A549 (cell line): ENCODE measurements at regions not wholly inside any gene's neighbourhood (a gene's known extent, or its start where the extent isn't known, plus 50 kb on each side); places are given as distances from the start of the nearest gene placed in this dataset.

Source experiments
- ATAC-seq, 2 experiments: fragments of 200-7000 bp in 1 of 2; fragments of >200 bp in 1 of 2; cut with Nextera tagmentation in 1 of 2; cut with Tn5 transposase in 1 of 2; 3 replicates each; pipeline versions ENCODE4 v1.8.0 to v1.9.1; 2018 to 2020; ENCODE audit warnings: mild to moderate bottlenecking in 1 of 2, moderate library complexity in 1 of 2
- CTCF ChIA-PET: fragments of 300-600 bp; sonication (Branson Sonifier 250); formaldehyde crosslinking; extraction: SDS; loops from one replicate; lab custom pipeline; 2021; ENCODE audit warnings: antibody characterized with exemption, inconsistent platforms; lab: Yijun Ruan, JAX
- POLR2A ChIA-PET: fragments of 350-600 bp; formaldehyde crosslinking; extraction: SDS; loops from one replicate; lab custom pipeline; 2021; ENCODE audit warnings: antibody characterized with exemption, inconsistent platforms; lab: Yijun Ruan, JAX
- DNase-seq, 2 experiments: peaks; one replicate each; pipeline versions ENCODE4 v3.0.0 to v3.0.0-alpha.2; 2011 to 2016; ENCODE audit warnings: low read depth in 1 of 2, low spot score in 1 of 2
- FAIRE-seq: peaks from 2 replicates; lab custom pipeline; 2011; peaks lifted over from hg19 to GRCh38; lab: Jason Lieb, UNC
- H3K27ac ChIP-seq, 2 experiments: fragments of >200 bp; sonication (Bioruptor Twin); formaldehyde crosslinking; 3 replicates each; pipeline ENCODE4 v1.5.1; 2016 to 2017
- H3K4me1 ChIP-seq: fragments of >200 bp; sonication (Bioruptor Twin); formaldehyde crosslinking; 3 replicates; pipeline ENCODE4 v1.6.1; 2016
- H3K4me2 ChIP-seq: fragments of >200 bp; sonication (Bioruptor Twin); formaldehyde crosslinking; 3 replicates; pipeline ENCODE4 v1.6.1; 2016
- H3K4me3 ChIP-seq: fragments of >200 bp; sonication (Bioruptor Twin); formaldehyde crosslinking; 3 replicates; pipeline ENCODE4 v1.5.1; 2016
- H3K9me3 ChIP-seq: fragments of >200 bp; sonication (Bioruptor Twin); formaldehyde crosslinking; 3 replicates; pipeline ENCODE4 v1.6.1; 2016
- CBX8 ChIP-seq: fragments of 200-600 bp; sonication (generic); IDR thresholded peaks from 2 replicates; pipeline ENCODE4 v1.6.1; 2016
- CEBPB ChIP-seq, 2 experiments: fragments of >200 bp in 1 of 2; sonication (Bioruptor Twin) in 1 of 2; formaldehyde crosslinking in 1 of 2; IDR thresholded peaks; 2 replicates each; pipeline ENCODE4 v1.6.1; 2012 to 2016
- CTCF ChIP-seq: fragments of >200 bp; sonication (Bioruptor Twin); formaldehyde crosslinking; IDR thresholded peaks from 3 replicates; pipeline ENCODE4 v1.5.1; 2016
- FOSL2 ChIP-seq, 2 experiments: fragments of 450-650 bp in 1 of 2; fragments of >200 bp in 1 of 2; sonication (Bioruptor Twin) in 1 of 2; formaldehyde crosslinking; IDR thresholded peaks; 2 replicates each; pipeline versions ENCODE4 v1.5.0 to v1.6.1; 2016 to 2020; ENCODE audit warnings: mild to moderate bottlenecking in 1 of 2, moderate library complexity in 1 of 2
- FOXS1 ChIP-seq: fragments of 250-450 bp; sonication (Bioruptor Pico); IDR thresholded peaks from 2 replicates; pipeline ENCODE4 v1.5.0; 2020; ENCODE audit warnings: mild to moderate bottlenecking, moderate library complexity
- HMGXB4 ChIP-seq: fragments of 250-450 bp; sonication (Bioruptor Pico); IDR thresholded peaks from 2 replicates; pipeline ENCODE4 v1.5.0; 2021; ENCODE audit warnings: mild to moderate bottlenecking, moderate library complexity, borderline replicate concordance
- JUN ChIP-seq, 2 experiments: fragments of >200 bp; sonication (Bioruptor Twin); formaldehyde crosslinking; IDR thresholded peaks; 2 replicates in 1 of 2; 3 replicates in 1 of 2; pipeline ENCODE4 v1.6.1; 2016 to 2017
- JUNB ChIP-seq: fragments of >200 bp; sonication (Bioruptor Twin); formaldehyde crosslinking; IDR thresholded peaks from 2 replicates; pipeline ENCODE4 v1.6.1; 2016
- MYC ChIP-seq: IDR thresholded peaks from 2 replicates; pipeline ENCODE4 v1.6.1; 2012; ENCODE audit warnings: mild to moderate bottlenecking, inconsistent platforms, low read length, improper control_type of control experiment, borderline replicate concordance
- NPAS2 ChIP-seq: fragments of 250-450 bp; sonication (Bioruptor Pico); IDR thresholded peaks from 2 replicates; pipeline ENCODE4 v1.8.0; 2022; ENCODE audit warnings: mild to moderate bottlenecking, moderate library complexity, borderline replicate concordance
- PBX3 ChIP-seq: IDR thresholded peaks from 2 replicates; pipeline ENCODE4 v1.6.1; 2012
- RAD21 ChIP-seq, 2 experiments: fragments of >200 bp in 1 of 2; sonication (Bioruptor Twin) in 1 of 2; formaldehyde crosslinking in 1 of 2; IDR thresholded peaks in 1 of 2; conservative IDR thresholded peaks in 1 of 2; 2 replicates in 1 of 2; 3 replicates in 1 of 2; pipeline ENCODE4 v1.6.1; 2012 to 2018; ENCODE audit warnings: inconsistent platforms in 1 of 2
- RCOR1 ChIP-seq: fragments of 150-350 bp; IDR thresholded peaks from 2 replicates; pipeline ENCODE4 v1.6.1; 2014; ENCODE audit warnings: antibody characterized with exemption, low read length, low read depth
- REST ChIP-seq: fragments of 200-600 bp; sonication (generic); IDR thresholded peaks from 2 replicates; pipeline ENCODE4 v1.6.1; 2016; ENCODE audit warnings: antibody characterized with exemption, mild to moderate bottlenecking, moderate library complexity
- RFX5 ChIP-seq: fragments of 450-650 bp; IDR thresholded peaks from 2 replicates; pipeline ENCODE4 v1.7.1; 2014; ENCODE audit warnings: antibody characterized with exemption, mild to moderate bottlenecking, moderate library complexity
- SREBF2 ChIP-seq: fragments of 450-650 bp; IDR thresholded peaks from 2 replicates; pipeline ENCODE4 v1.6.1; 2014; ENCODE audit warnings: mild to moderate bottlenecking, moderate library complexity
- TFCP2L1 ChIP-seq: fragments of 250-450 bp; sonication (Bioruptor Pico); IDR thresholded peaks from 2 replicates; pipeline ENCODE4 v1.5.0; 2021; ENCODE audit warnings: mild to moderate bottlenecking
- TP53 ChIP-seq: fragments of 250-450 bp; sonication (Bioruptor Pico); IDR thresholded peaks from 2 replicates; pipeline ENCODE4 v1.5.0; 2021; ENCODE audit warnings: mild to moderate bottlenecking, moderate library complexity
- ZC3H11A ChIP-seq: fragments of 450-650 bp; IDR thresholded peaks from 2 replicates; pipeline ENCODE4 v1.6.1; 2014; ENCODE audit warnings: antibody characterized with exemption, mild to moderate bottlenecking
- WGBS: methylation state at CpG from one replicate; pipeline ENCODE4 v1.1.6; 2017; ENCODE audit errors: missing lambda C conversion rate; 5-methylcytosine and 5-hydroxymethylcytosine counted together

GRCh38 chr20:50295345-50295744 lies 104.7 kb downstream of the CEBPB start:
- no peak for ATAC-seq
- no peak for DNase-seq
- no peak overlapping the region for H3K4me3 ChIP-seq
- TF ChIP-seq SREBF2 (no peak), CTCF (no peak), HMGXB4 (CRISPR knock-in tag) (no peak), RCOR1 (no peak), RAD21 (conservative IDR thresholded peaks at IDR 0.05 in 1 of 2, IDR thresholded peaks at IDR 0.05 in 1 of 2) (no peak)
- TF ChIP-seq, all 56 proteins: peak for 0
- ChIA-PET CTCF (interaction anchor here (1.5 to 2.3 kb wide), 4 partner anchors 10 to 25 kb away, joined by 3 to 9 read pairs (median 8); no protein-coding TSS in a partner anchor), POLR2A (interaction anchor here (0.5 kb wide), 1 partner anchor 541 kb away, joined by 4 read pairs; no protein-coding TSS in a partner anchor)
- WGBS, result 84% methylated on average over 5 of the region's 5 CpGs
- Histone ChIP-seq H3K27ac (peak overlapping the region; percentile 96), H3K9me3 (no peaks in the 10 kb centered on the region), H3K4me1 (peaks cover 72% of the 10 kb centered on the region), H3K4me2 (no peak overlapping the region)
- no peak for FAIRE-seq

- ChIA-PET CTCF (interaction anchor here (1.5 to 2.3 kb wide), 4 partner anchors 9 to 25 kb away, joined by 3 to 9 read pairs (median 8); no protein-coding TSS in a partner anchor), POLR2A (interaction anchor here (0.5 kb wide), 1 partner anchor 540 kb away, joined by 4 read pairs; no protein-coding TSS in a partner anchor)
- DNase-seq (no peak), FAIRE-seq (no peak), ATAC-seq (no peak)
- H3K4me1 ChIP-seq, result peaks cover 67% of the 10 kb centered on the region
- H3K9me3 ChIP-seq, result no peaks in the 10 kb centered on the region
- no peak overlapping the region for H3K4me3 ChIP-seq
- WGBS, result 84% methylated on average over 8 of the region's 20 CpGs
- no peak for TF ChIP-seq JUN (IDR thresholded peaks at IDR 0.05)
- TF ChIP-seq ZC3H11A, result no peak
- no peak for TF ChIP-seq REST
- TF ChIP-seq RFX5, result no peak
- TF ChIP-seq MYC, result no peak
- TF ChIP-seq FOSL2 (IDR thresholded peaks at IDR 0.05), result no peak
- no peak for TF ChIP-seq FOSL2 (CRISPR knock-in tag; IDR thresholded peaks at IDR 0.05)
- TF ChIP-seq FOXS1 (CRISPR knock-in tag), result no peak
- no peak for TF ChIP-seq CEBPB (IDR thresholded peaks at IDR 0.05)
- no peak for TF ChIP-seq TFCP2L1 (CRISPR knock-in tag)
- TF ChIP-seq CBX8, result no peak
- TF ChIP-seq NPAS2 (CRISPR knock-in tag), result no peak
- TF ChIP-seq JUNB, result no peak
- no peak for TF ChIP-seq TP53
- TF ChIP-seq PBX3, result no peak
- H3K4me2 ChIP-seq, result no peak overlapping the region
- H3K27ac ChIP-seq, result peak overlapping the region; percentile 96
Observed at GRCh38 chr20:50295762-50296449, 105.3 kb downstream of the CEBPB start.
